ENCODE measurements at regions not wholly inside any gene's neighbourhood (a gene's known extent, or its start where the extent isn't known, plus 50 kb on each side); places are given as distances from the start of the nearest gene placed in this dataset.
A peak's percentile ranks its signal among the peaks of the same experiment; 100 is the strongest.

GRCh38 chr6:148689168-148689567 lies 57.7 kb upstream of the UST start:
- intact Hi-C loops (cut with DNase I) = no loop called here
- no peak for DNase-seq
- no peaks in the 10 kb centered on the region for H3K36me3 ChIP-seq (ENCODE audit: control insufficient read depth in 2 of 3, insufficient read depth in 3 of 3, low read length in 3 of 3)
- H3K9me3 ChIP-seq (ENCODE audit: control insufficient read depth in 2 of 3, insufficient read depth in 1 of 3, low read length in 3 of 3) = no peaks in the 10 kb centered on the region
- no peak overlapping the region for H3K9ac ChIP-seq (ENCODE audit: low read length in 3 of 3)
- TF ChIP-seq, protein P1, sequence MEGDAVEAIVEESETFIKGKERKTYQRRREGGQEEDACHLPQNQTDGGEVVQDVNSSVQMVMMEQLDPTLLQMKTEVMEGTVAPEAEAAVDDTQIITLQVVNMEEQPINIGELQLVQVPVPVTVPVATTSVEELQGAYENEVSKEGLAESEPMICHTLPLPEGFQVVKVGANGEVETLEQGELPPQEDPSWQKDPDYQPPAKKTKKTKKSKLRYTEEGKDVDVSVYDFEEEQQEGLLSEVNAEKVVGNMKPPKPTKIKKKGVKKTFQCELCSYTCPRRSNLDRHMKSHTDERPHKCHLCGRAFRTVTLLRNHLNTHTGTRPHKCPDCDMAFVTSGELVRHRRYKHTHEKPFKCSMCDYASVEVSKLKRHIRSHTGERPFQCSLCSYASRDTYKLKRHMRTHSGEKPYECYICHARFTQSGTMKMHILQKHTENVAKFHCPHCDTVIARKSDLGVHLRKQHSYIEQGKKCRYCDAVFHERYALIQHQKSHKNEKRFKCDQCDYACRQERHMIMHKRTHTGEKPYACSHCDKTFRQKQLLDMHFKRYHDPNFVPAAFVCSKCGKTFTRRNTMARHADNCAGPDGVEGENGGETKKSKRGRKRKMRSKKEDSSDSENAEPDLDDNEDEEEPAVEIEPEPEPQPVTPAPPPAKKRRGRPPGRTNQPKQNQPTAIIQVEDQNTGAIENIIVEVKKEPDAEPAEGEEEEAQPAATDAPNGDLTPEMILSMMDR (IDR thresholded peaks at IDR 0.05; ENCODE audit: borderline replicate concordance, extremely low read depth, insufficient read depth) = no peak
- H3K27ac ChIP-seq (ENCODE audit: low read depth in 2 of 2, low read length in 2 of 2) = no peak overlapping the region
- H3K4me3 ChIP-seq (ENCODE audit: low read length in 3 of 3) = no peak overlapping the region
- no peak for FAIRE-seq
- H3K27me3 ChIP-seq (ENCODE audit: control insufficient read depth, insufficient read depth, low read length) = no peaks in the 10 kb centered on the region
- H3K4me1 ChIP-seq (ENCODE audit: control insufficient read depth in 2 of 3, insufficient read depth in 2 of 3, low read depth in 1 of 3, low read length in 3 of 3) = no peaks in the 10 kb centered on the region

DNA sequence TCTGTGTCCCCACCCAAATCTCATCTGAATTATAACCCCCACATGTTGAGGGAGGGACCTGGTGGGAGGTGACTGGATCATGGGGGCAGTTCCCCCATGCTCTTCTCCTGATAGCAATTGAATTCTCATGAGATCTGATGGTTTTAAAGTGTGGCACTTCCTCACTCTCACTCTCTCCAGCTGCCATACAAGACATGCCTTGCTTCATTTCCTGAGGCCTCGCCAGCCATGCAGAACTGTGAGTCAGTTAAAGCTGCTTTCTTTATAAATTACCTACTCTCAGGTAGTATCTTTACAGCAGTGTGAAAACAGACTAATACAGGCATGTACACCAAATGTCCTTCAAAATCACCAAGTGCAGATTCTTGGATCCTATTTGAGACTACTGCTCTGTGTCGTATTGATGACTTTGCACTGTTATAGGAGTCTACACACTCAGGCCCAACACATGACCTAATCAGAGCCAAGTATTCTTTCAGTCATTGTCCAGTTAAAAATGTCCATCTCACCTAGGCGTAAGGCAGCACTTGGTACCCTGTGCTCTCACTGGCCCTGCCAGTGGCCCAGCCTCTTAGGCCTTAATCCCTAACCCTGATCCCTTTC lies 52.8 kb upstream of the UST start:
- peak in 2 of 5 donors; percentile 53 to 58 for DNase-seq
- intact Hi-C loops (cut with DNase I) = no loop called here
- FAIRE-seq = no peak

More for the DNA sequence above, 52.8 kb upstream of the UST start:
- H3K4me3 ChIP-seq (ENCODE audit: low read length in 3 of 3) = no peak overlapping the region
- H3K27me3 ChIP-seq (ENCODE audit: control insufficient read depth, insufficient read depth, low read length) = no peaks in the 10 kb centered on the region
- H3K9ac ChIP-seq (ENCODE audit: low read length in 3 of 3) = no peak overlapping the region
- H3K36me3 ChIP-seq (ENCODE audit: control insufficient read depth in 2 of 3, insufficient read depth in 3 of 3, low read length in 3 of 3) = no peaks in the 10 kb centered on the region
- TF ChIP-seq, protein P1 (IDR thresholded peaks at IDR 0.05; ENCODE audit: borderline replicate concordance, extremely low read depth, insufficient read depth) = no peak
- H3K27ac ChIP-seq (ENCODE audit: low read depth in 2 of 2, low read length in 2 of 2) = no peak overlapping the region
- no peaks in the 10 kb centered on the region for H3K9me3 ChIP-seq (ENCODE audit: control insufficient read depth in 2 of 3, insufficient read depth in 1 of 3, low read length in 3 of 3)
- no peaks in the 10 kb centered on the region for H3K4me1 ChIP-seq (ENCODE audit: control insufficient read depth in 2 of 3, insufficient read depth in 2 of 3, low read depth in 1 of 3, low read length in 3 of 3)
